ENCODE measurements at regions not wholly inside any gene's neighbourhood (a gene's known extent, or its start where the extent isn't known, plus 50 kb on each side); places are given as distances from the start of the nearest gene placed in this dataset.
"Not testable (repeated sequence)": the region's sequence is repeated elsewhere in the genome, so short reads cannot be mapped to it uniquely, and the experiment has no call there.

DNA sequence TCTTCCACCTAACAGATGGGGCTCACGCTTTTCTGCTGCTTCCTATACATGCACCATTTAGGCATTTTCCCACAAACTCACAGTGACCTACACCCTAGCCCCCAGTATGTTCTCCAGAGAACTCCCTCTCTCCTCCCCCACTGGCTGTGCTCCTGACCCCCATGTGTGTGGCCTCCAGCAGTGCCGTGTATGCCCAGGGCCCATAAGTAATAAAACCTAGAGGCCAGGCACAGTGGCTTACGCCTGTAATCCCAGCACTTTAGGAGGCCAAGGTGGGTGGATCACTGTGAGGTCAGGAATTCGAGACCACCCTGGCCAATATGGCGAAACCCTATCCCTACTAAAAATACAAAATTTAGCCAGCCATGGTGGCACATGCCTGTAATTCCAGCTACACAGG is 54.7 kb upstream of the NXT1 start:
- Histone ChIP-seq H3K36me3 (no peaks in the 10 kb centered on the region), H3K27ac (no peak overlapping the region), H3K4me1 (peaks cover 29 to 48% (median 32%) of the 10 kb centered on the region in 4 donors), H3K4me3 (no peak overlapping the region), H3K27me3 (no peaks in the 10 kb centered on the region), H3K9me3 (no peaks in the 10 kb centered on the region)
- WGBS, 2 donors = 91 to 94% methylated on average over 5 of the region's 5 CpGs
- no peak for ATAC-seq (ENCODE audit: low FRiP score in 2 of 2)
- no peak for TF ChIP-seq POLR2A (IDR thresholded peaks at IDR 0.05)
- TF ChIP-seq EP300 (IDR thresholded peaks at IDR 0.05) = no peak
- TF ChIP-seq POLR2AphosphoS5 (IDR thresholded peaks at IDR 0.05) = no peak
- TF ChIP-seq, protein P1, sequence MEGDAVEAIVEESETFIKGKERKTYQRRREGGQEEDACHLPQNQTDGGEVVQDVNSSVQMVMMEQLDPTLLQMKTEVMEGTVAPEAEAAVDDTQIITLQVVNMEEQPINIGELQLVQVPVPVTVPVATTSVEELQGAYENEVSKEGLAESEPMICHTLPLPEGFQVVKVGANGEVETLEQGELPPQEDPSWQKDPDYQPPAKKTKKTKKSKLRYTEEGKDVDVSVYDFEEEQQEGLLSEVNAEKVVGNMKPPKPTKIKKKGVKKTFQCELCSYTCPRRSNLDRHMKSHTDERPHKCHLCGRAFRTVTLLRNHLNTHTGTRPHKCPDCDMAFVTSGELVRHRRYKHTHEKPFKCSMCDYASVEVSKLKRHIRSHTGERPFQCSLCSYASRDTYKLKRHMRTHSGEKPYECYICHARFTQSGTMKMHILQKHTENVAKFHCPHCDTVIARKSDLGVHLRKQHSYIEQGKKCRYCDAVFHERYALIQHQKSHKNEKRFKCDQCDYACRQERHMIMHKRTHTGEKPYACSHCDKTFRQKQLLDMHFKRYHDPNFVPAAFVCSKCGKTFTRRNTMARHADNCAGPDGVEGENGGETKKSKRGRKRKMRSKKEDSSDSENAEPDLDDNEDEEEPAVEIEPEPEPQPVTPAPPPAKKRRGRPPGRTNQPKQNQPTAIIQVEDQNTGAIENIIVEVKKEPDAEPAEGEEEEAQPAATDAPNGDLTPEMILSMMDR (IDR thresholded peaks at IDR 0.05) = no peak
- DNase-seq = no peak

DNA sequence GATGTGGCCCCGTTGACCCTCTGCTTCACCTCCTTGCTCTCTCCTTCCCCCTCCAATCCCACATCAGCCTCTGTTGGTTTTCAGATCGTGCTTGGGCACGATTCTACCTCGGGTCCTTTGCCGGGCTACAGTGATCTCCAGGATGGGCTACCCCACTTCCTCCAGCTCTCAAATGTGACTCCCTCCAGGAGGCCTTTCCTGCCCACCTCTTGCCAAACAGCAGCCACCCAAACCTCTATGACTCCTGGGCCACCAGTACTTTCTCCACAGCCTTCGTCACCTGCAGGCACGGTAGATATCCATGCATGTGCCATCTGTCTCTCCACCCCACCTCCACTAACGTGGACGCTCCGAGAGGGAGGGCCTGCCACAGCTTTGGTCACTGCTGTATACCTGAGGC is 55.9 kb upstream of the NXT1 start:
- H3K4me1 ChIP-seq = peaks cover 37 to 56% (median 40%) of the 10 kb centered on the region in 4 donors
- H3K27me3 ChIP-seq = no peaks in the 10 kb centered on the region
- H3K36me3 ChIP-seq = no peaks in the 10 kb centered on the region
- TF ChIP-seq POLR2A (IDR thresholded peaks at IDR 0.05) (no peak), POLR2AphosphoS5 (IDR thresholded peaks at IDR 0.05) (no peak)
- TF ChIP-seq, protein P1 (IDR thresholded peaks at IDR 0.05) = no peak
- WGBS, 2 donors = 95 to 97% methylated on average over 10 of the region's 10 CpGs
- DNase-seq (no peak), ATAC-seq (ENCODE audit: low FRiP score in 2 of 2) (no peak)
- no peak overlapping the region for H3K4me3 ChIP-seq
- peak overlapping the region in 3 of 4 donors; percentile 62 to 70 (median 68) for H3K27ac ChIP-seq
- no peaks in the 10 kb centered on the region for H3K9me3 ChIP-seq

DNA sequence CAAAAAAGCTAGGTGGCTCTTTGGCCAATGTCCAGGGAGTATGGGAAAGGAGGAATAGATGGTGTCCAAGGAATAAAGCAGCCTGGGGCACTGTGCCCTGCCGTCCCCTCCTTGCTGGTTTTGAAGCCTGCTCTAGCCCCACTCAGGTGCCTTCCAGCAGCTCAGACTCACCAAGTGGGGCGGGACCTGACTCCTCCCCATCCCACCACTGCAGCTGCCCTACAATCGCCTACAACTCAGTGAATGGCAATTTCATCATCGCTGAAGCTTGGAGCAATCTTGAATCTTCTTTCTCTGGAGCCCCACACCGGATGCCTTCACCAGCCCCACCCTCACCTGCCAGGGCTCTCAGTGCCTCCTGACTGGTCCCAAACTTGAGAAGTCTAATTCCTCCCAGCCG is 56.4 kb upstream of the NXT1 start:
- ATAC-seq (ENCODE audit: low FRiP score in 2 of 2) = peak in 1 of 2 donors; percentile 2

DNA sequence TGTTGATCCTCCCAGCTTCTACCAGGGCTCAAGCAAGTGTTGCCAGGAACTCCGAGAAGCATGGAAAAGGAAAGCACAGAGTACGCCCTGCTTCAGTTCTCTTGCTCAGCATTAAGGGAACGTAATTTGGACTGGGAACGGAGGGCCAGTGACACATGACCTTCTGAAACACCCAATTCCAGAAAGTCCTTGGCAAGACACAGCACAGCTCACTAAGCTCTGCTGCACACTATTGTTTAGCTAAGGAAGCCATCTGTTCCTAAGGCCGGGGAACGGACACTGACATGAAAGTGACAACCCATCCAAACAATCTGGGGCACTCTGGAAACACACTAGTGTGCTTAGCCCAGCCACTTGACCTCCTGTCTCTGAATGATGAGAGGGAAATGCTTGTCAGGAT is 56.9 kb upstream of the NXT1 start:
- no peaks in the 10 kb centered on the region for H3K36me3 ChIP-seq
- TF ChIP-seq, protein P1 (IDR thresholded peaks at IDR 0.05) = no peak
- TF ChIP-seq POLR2AphosphoS5 (IDR thresholded peaks at IDR 0.05) (peak; percentile 88 to 89), EP300 (IDR thresholded peaks at IDR 0.05) (peak in 3 of 4 donors; percentile 65 to 94 (median 89)), POLR2A (IDR thresholded peaks at IDR 0.05) (no peak)
- H3K27me3 ChIP-seq = no peaks in the 10 kb centered on the region
- peaks cover 38 to 57% (median 41%) of the 10 kb centered on the region in 4 donors for H3K4me1 ChIP-seq
- ATAC-seq (ENCODE audit: low FRiP score in 2 of 2) (peak; percentile 21 to 53), DNase-seq (peak in 1 of 2 donors; percentile 29)
- WGBS, 2 donors = 56 to 67% methylated on average over 6 of the region's 6 CpGs
- H3K9me3 ChIP-seq = no peaks in the 10 kb centered on the region
- peak overlapping the region; percentile 36 to 70 (median 65) for H3K27ac ChIP-seq
- H3K4me3 ChIP-seq = no peak overlapping the region

More for the DNA sequence above, 56.4 kb upstream of the NXT1 start:
- peaks cover 38 to 57% (median 41%) of the 10 kb centered on the region in 4 donors for H3K4me1 ChIP-seq
- no peaks in the 10 kb centered on the region for H3K36me3 ChIP-seq
- 82 to 92% methylated on average over 6 of the region's 6 CpGs for WGBS, 2 donors
- DNase-seq = no peak
- peak overlapping the region in 3 of 4 donors; percentile 62 to 70 (median 68) for H3K27ac ChIP-seq
- H3K27me3 ChIP-seq = no peaks in the 10 kb centered on the region
- no peaks in the 10 kb centered on the region for H3K9me3 ChIP-seq
- TF ChIP-seq POLR2AphosphoS5 (IDR thresholded peaks at IDR 0.05) = no peak
- no peak for TF ChIP-seq EP300 (IDR thresholded peaks at IDR 0.05)
- no peak for TF ChIP-seq POLR2A (IDR thresholded peaks at IDR 0.05)
- TF ChIP-seq, protein P1 (IDR thresholded peaks at IDR 0.05) = no peak
- H3K4me3 ChIP-seq = no peak overlapping the region

DNA sequence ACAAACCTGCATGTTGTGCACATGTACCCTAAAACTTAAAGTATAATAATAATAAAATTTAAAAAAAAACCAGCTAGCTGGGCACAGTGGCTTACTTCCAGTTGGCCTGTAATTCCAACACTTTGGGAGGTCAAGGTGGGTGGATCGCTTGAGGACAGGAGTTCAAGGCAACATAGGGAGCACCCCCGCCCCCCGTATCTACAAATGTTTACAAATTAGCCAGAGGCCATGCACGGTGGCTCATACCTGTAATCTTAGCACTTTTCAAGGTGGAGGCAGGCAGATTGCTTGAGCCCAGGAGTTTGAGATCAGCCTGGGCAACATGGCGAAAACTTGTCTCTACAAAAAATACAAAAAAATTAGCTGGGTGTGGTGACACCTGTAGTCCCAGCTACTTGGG is 58.3 kb upstream of the NXT1 start:
- not testable (repeated sequence) for DNase-seq; H3K27me3 ChIP-seq; ATAC-seq (ENCODE audit: low FRiP score in 2 of 2); H3K4me3 ChIP-seq; H3K36me3 ChIP-seq; H3K9me3 ChIP-seq
- WGBS, 2 donors = 87 to 93% methylated on average over 5 of the region's 5 CpGs
- Histone ChIP-seq H3K4me1 (peaks cover 31 to 48% (median 36%) of the 10 kb centered on the region in 4 donors), H3K27ac (peak overlapping the region in 1 of 4 donors; percentile 70)
